ENCODE measurements at regions not wholly inside any gene's neighbourhood (a gene's known extent, or its start where the extent isn't known, plus 50 kb on each side); places are given as distances from the start of the nearest gene placed in this dataset.
"Not testable (repeated sequence)": the region's sequence is repeated elsewhere in the genome, so short reads cannot be mapped to it uniquely, and the experiment has no call there.

GRCh38 chr6:135129136-135129856 lies 51.8 kb upstream of the MYB start:
- Mint-ChIP-seq H3K4me1 (ENCODE audit: low read depth in 2 of 2) (peaks cover 17 to 29% of the 10 kb centered on the region in 2 donors), H3K9me3 (no peaks in the 10 kb centered on the region), H3K27ac (peak overlapping the region; percentile 87 to 90), H3K36me3 (ENCODE audit: insufficient read depth) (no peaks in the 10 kb centered on the region), H3K4me3 (peak overlapping the region; percentile 66 to 74), H3K27me3 (no peaks in the 10 kb centered on the region)
- DNase-seq = peak in 2 of 3 experiments; percentile 4 to 8
- peak; percentile 70 for ATAC-seq (replicated peaks)

- Mint-ChIP-seq H3K9me3 (no peaks in the 10 kb centered on the region), H3K36me3 (ENCODE audit: insufficient read depth) (no peaks in the 10 kb centered on the region), H3K4me1 (ENCODE audit: low read depth in 2 of 2) (peaks cover 17 to 29% of the 10 kb centered on the region in 2 donors), H3K27me3 (no peaks in the 10 kb centered on the region), H3K27ac (peak overlapping the region; percentile 87 to 90), H3K4me3 (peak overlapping the region; percentile 66 to 74)
- DNase-seq = peak; percentile 31 to 37 (median 31)
- peak; percentile 97 for ATAC-seq (replicated peaks)
Measured at GRCh38 chr6:135128268-135128914, 52.7 kb upstream of the MYB start.

- no peaks in the 10 kb centered on the region for H3K36me3 Mint-ChIP-seq (ENCODE audit: insufficient read depth)
- no peak overlapping the region for H3K4me3 Mint-ChIP-seq
- H3K4me1 Mint-ChIP-seq (ENCODE audit: low read depth in 2 of 2) = peaks cover 17 to 29% of the 10 kb centered on the region in 2 donors
- peak overlapping the region; percentile 87 to 90 for H3K27ac Mint-ChIP-seq
- ATAC-seq (replicated peaks) (no peak), DNase-seq (no peak)
- no peaks in the 10 kb centered on the region for H3K9me3 Mint-ChIP-seq
- no peaks in the 10 kb centered on the region for H3K27me3 Mint-ChIP-seq
Measured at GRCh38 chr6:135126729-135127128, 54.4 kb upstream of the MYB start.

- no peaks in the 10 kb centered on the region for H3K9me3 Mint-ChIP-seq
- no peaks in the 10 kb centered on the region for H3K27me3 Mint-ChIP-seq
- H3K4me3 Mint-ChIP-seq = no peak overlapping the region
- ATAC-seq (replicated peaks) = no peak
- no peak overlapping the region for H3K27ac Mint-ChIP-seq
- H3K36me3 Mint-ChIP-seq (ENCODE audit: insufficient read depth) = no peaks in the 10 kb centered on the region
- no peak for DNase-seq
- peaks cover 17 to 29% of the 10 kb centered on the region in 2 donors for H3K4me1 Mint-ChIP-seq (ENCODE audit: low read depth in 2 of 2)
Measured at GRCh38 chr6:135126034-135126433, 55.1 kb upstream of the MYB start.

- Mint-ChIP-seq H3K9me3 (no peaks in the 10 kb centered on the region), H3K27ac (no peak overlapping the region), H3K27me3 (peaks cover 16 to 17% of the 10 kb centered on the region in 2 donors), H3K4me1 (ENCODE audit: low read depth in 2 of 2) (peaks cover 3 to 5% of the 10 kb centered on the region in 2 donors), H3K4me3 (no peak overlapping the region), H3K36me3 (ENCODE audit: insufficient read depth) (no peaks in the 10 kb centered on the region)
- no peak for DNase-seq
- ATAC-seq (replicated peaks) = no peak
Measured at GRCh38 chr6:135121434-135121833, 59.7 kb upstream of the MYB start.

GRCh38 chr6:135118134-135118730 lies 62.9 kb upstream of the MYB start:
- no peak overlapping the region for H3K27ac Mint-ChIP-seq
- H3K4me1 Mint-ChIP-seq (ENCODE audit: low read depth in 2 of 2) = peaks cover 3 to 5% of the 10 kb centered on the region in 2 donors
- no peak for DNase-seq
- peaks cover 20 to 28% of the 10 kb centered on the region in 2 donors for H3K27me3 Mint-ChIP-seq
- H3K4me3 Mint-ChIP-seq = no peak overlapping the region
- no peaks in the 10 kb centered on the region for H3K36me3 Mint-ChIP-seq (ENCODE audit: insufficient read depth)
- no peak for ATAC-seq (replicated peaks)
- H3K9me3 Mint-ChIP-seq = no peaks in the 10 kb centered on the region

GRCh38 chr6:135117413-135117968 lies 62.9 kb upstream of the HBS1L start:
- DNase-seq (no peak), ATAC-seq (replicated peaks) (no peak)
- no peaks in the 10 kb centered on the region for H3K36me3 Mint-ChIP-seq (ENCODE audit: insufficient read depth)
- H3K27me3 Mint-ChIP-seq = peaks cover 28 to 36% of the 10 kb centered on the region in 2 donors
- no peak overlapping the region for H3K4me3 Mint-ChIP-seq
- H3K9me3 Mint-ChIP-seq = no peaks in the 10 kb centered on the region
- H3K27ac Mint-ChIP-seq = no peak overlapping the region
- H3K4me1 Mint-ChIP-seq (ENCODE audit: low read depth in 2 of 2) = peaks cover 3 to 5% of the 10 kb centered on the region in 2 donors

- Mint-ChIP-seq H3K36me3 (ENCODE audit: insufficient read depth) (no peaks in the 10 kb centered on the region), H3K4me3 (peak overlapping the region in 1 of 2 donors; percentile 4), H3K27ac (no peak overlapping the region), H3K27me3 (peaks cover 34 to 37% of the 10 kb centered on the region in 2 donors), H3K4me1 (ENCODE audit: low read depth in 2 of 2) (peaks cover 3 to 5% of the 10 kb centered on the region in 2 donors), H3K9me3 (no peaks in the 10 kb centered on the region)
- peak; percentile 27 for ATAC-seq (replicated peaks)
- no peak for DNase-seq
Measured at GRCh38 chr6:135116571-135116970, 61.9 kb upstream of the HBS1L start.

- ATAC-seq (replicated peaks) = no peak
- Mint-ChIP-seq H3K4me3 (peak overlapping the region in 1 of 2 donors; percentile 11), H3K4me1 (ENCODE audit: low read depth in 2 of 2) (peaks cover 3 to 5% of the 10 kb centered on the region in 2 donors), H3K9me3 (no peaks in the 10 kb centered on the region), H3K27me3 (peaks cover 34 to 42% of the 10 kb centered on the region in 2 donors), H3K27ac (no peak overlapping the region), H3K36me3 (ENCODE audit: insufficient read depth) (no peaks in the 10 kb centered on the region)
- no peak for DNase-seq
Measured at GRCh38 chr6:135115834-135116233, 61.2 kb upstream of the HBS1L start.

- peaks cover 34 to 42% of the 10 kb centered on the region in 2 donors for H3K27me3 Mint-ChIP-seq
- peaks cover 3 to 5% of the 10 kb centered on the region in 2 donors for H3K4me1 Mint-ChIP-seq (ENCODE audit: low read depth in 2 of 2)
- DNase-seq (no peak), ATAC-seq (replicated peaks) (no peak)
- H3K27ac Mint-ChIP-seq = no peak overlapping the region
- H3K9me3 Mint-ChIP-seq = no peaks in the 10 kb centered on the region
- no peaks in the 10 kb centered on the region for H3K36me3 Mint-ChIP-seq (ENCODE audit: insufficient read depth)
- H3K4me3 Mint-ChIP-seq = peak overlapping the region in 1 of 2 donors; percentile 11
Measured at GRCh38 chr6:135115411-135115810, 60.8 kb upstream of the HBS1L start.

GRCh38 chr6:135114355-135115145 lies 59.9 kb upstream of the HBS1L start:
- Mint-ChIP-seq H3K4me1 (ENCODE audit: low read depth in 2 of 2) (peaks cover 3 to 5% of the 10 kb centered on the region in 2 donors), H3K27ac (peak overlapping the region in 1 of 2 donors; percentile 29), H3K9me3 (no peaks in the 10 kb centered on the region), H3K4me3 (no peak overlapping the region), H3K36me3 (ENCODE audit: insufficient read depth) (no peaks in the 10 kb centered on the region), H3K27me3 (peaks cover 34 to 42% of the 10 kb centered on the region in 2 donors)
- no peak for DNase-seq
- no peak for ATAC-seq (replicated peaks)

GRCh38 chr6:135113860-135114259 lies 59.2 kb upstream of the HBS1L start:
- H3K27ac Mint-ChIP-seq = no peak overlapping the region
- peaks cover 3 to 5% of the 10 kb centered on the region in 2 donors for H3K4me1 Mint-ChIP-seq (ENCODE audit: low read depth in 2 of 2)
- no peak for ATAC-seq (replicated peaks)
- H3K36me3 Mint-ChIP-seq (ENCODE audit: insufficient read depth) = no peaks in the 10 kb centered on the region
- H3K9me3 Mint-ChIP-seq = no peaks in the 10 kb centered on the region
- H3K4me3 Mint-ChIP-seq = no peak overlapping the region
- H3K27me3 Mint-ChIP-seq = peaks cover 33 to 42% of the 10 kb centered on the region in 2 donors
- DNase-seq = no peak

- H3K27me3 Mint-ChIP-seq = peaks cover 24 to 33% of the 10 kb centered on the region in 2 donors
- DNase-seq; H3K27ac Mint-ChIP-seq; H3K4me3 Mint-ChIP-seq; H3K9me3 Mint-ChIP-seq; H3K36me3 Mint-ChIP-seq (ENCODE audit: insufficient read depth); ATAC-seq (replicated peaks); H3K4me1 Mint-ChIP-seq (ENCODE audit: low read depth in 2 of 2): not testable (repeated sequence)
Measured at GRCh38 chr6:135112951-135113350, 58.3 kb upstream of the HBS1L start.
